ENCODE measurements at regions not wholly inside any gene's neighbourhood (a gene's known extent, or its start where the extent isn't known, plus 50 kb on each side); places are given as distances from the start of the nearest gene placed in this dataset.

DNA sequence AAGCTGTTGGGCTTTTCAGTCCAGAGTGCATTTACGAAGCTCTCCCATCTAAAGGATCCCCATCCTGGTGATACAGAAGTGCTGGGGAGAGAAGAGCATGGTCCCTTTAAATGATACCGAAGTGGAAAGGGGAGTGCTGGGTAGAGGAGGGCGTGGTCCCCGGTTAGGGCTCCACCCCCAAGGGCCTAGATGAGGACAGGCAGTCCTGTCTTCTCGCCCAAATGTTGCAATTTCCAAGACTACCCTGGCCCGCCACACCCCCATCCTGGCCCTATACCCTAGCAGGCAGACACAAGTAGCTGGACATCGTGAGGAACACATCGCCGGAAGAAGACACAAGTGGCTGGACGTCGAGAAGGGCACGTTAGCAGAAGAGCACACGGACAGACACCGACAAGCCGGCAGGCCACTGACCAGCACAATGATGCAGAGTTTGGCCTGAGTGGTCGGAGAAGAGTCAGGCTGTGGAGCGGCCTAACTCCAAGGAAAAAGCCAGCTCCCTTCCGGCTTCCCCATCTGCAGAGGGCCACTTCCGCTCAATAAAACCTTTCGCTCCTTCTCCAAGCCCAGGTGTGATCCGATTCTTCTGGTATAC, 439.5 kb upstream of the NRP1 start:
- TF ChIP-seq, protein P1, sequence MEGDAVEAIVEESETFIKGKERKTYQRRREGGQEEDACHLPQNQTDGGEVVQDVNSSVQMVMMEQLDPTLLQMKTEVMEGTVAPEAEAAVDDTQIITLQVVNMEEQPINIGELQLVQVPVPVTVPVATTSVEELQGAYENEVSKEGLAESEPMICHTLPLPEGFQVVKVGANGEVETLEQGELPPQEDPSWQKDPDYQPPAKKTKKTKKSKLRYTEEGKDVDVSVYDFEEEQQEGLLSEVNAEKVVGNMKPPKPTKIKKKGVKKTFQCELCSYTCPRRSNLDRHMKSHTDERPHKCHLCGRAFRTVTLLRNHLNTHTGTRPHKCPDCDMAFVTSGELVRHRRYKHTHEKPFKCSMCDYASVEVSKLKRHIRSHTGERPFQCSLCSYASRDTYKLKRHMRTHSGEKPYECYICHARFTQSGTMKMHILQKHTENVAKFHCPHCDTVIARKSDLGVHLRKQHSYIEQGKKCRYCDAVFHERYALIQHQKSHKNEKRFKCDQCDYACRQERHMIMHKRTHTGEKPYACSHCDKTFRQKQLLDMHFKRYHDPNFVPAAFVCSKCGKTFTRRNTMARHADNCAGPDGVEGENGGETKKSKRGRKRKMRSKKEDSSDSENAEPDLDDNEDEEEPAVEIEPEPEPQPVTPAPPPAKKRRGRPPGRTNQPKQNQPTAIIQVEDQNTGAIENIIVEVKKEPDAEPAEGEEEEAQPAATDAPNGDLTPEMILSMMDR (IDR thresholded peaks at IDR 0.05): no peak
- no peak for TF ChIP-seq POLR2A (IDR thresholded peaks at IDR 0.05)

Data from adrenal gland (tissue), 5 donors.